ENCODE measurements at regions not wholly inside any gene's neighbourhood (a gene's known extent, or its start where the extent isn't known, plus 50 kb on each side); places are given as distances from the start of the nearest gene placed in this dataset.

DNA sequence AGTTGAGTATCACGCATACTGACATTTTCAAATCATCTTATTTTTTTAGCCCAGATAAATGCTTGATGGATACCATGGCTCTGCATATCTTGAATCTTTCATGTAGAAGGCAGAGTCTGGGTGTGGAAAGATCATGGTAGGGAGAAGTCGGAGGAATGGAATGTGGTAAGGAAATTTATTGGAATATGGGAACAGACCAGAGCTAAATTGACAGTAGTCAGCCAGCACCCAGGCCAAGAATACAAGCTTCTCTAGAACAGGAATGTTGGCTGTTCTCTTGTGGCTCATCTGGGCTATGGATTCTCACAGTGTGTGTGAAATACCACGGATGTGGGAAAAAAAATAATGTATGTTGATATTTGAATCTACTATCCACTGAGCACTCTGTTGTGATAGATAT, 305.7 kb upstream of the COL8A1 start:
- H2AFZ ChIP-seq (ENCODE audit: low read depth, low read length, severe bottlenecking): no peak overlapping the region
- H3K9me2 ChIP-seq (replicated peaks; ENCODE audit: insufficient read depth, low read length): no peaks in the 10 kb centered on the region
- no peaks in the 10 kb centered on the region for H3K27me3 ChIP-seq (ENCODE audit: low read length)
- no peak overlapping the region for H3K9ac ChIP-seq (ENCODE audit: low read length)
- H4K20me1 ChIP-seq (ENCODE audit: low read depth, low read length): no peaks in the 10 kb centered on the region
- no peaks in the 10 kb centered on the region for H3K36me3 ChIP-seq (ENCODE audit: low read length)
- TF ChIP-seq EZH2phosphoT487 (conservative IDR thresholded peaks at IDR 0.05; ENCODE audit: low read length): no peak
- H3K9me3 ChIP-seq (ENCODE audit: insufficient read depth, low read length): no peaks in the 10 kb centered on the region
- no peak overlapping the region for H3K4me3 ChIP-seq (ENCODE audit: insufficient read depth, low read length, poor library complexity, severe bottlenecking)
- H3F3A ChIP-seq (ENCODE audit: insufficient read depth): no peaks in the 10 kb centered on the region
- H3K27ac ChIP-seq (ENCODE audit: low read depth, low read length): no peak overlapping the region
- no peaks in the 10 kb centered on the region for H3K79me2 ChIP-seq (ENCODE audit: insufficient read depth, low read length)
- H3K4me2 ChIP-seq (ENCODE audit: low read depth, low read length, poor library complexity, severe bottlenecking): no peak overlapping the region

DNA sequence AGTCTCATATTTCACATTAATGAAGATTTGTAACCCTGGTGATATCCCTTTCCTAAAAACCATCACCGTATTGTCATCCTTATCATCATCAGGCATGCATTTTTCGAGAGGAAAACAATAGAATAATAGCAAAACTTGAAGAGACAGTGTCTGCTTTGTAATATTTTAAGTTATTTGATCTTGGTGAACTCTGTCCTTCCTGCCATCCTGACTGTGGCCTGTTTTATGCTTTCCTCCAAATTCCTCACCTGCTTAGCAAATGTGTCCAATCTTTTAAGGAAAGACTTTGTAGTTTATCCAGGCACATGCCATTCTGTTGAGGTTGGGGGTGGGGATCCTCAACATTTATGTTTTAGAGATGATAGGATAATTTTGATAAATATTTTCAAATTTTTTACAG, 306.1 kb upstream of the COL8A1 start:
- Histone ChIP-seq H3K27ac (ENCODE audit: low read depth, low read length) (no peak overlapping the region), H3K27me3 (ENCODE audit: low read length) (no peaks in the 10 kb centered on the region), H2AFZ (ENCODE audit: low read depth, low read length, severe bottlenecking) (no peak overlapping the region), H3K9me2 (replicated peaks; ENCODE audit: insufficient read depth, low read length) (no peaks in the 10 kb centered on the region), H4K20me1 (ENCODE audit: low read depth, low read length) (no peaks in the 10 kb centered on the region), H3K9me3 (ENCODE audit: insufficient read depth, low read length) (no peaks in the 10 kb centered on the region), H3K9ac (ENCODE audit: low read length) (no peak overlapping the region), H3F3A (ENCODE audit: insufficient read depth) (no peaks in the 10 kb centered on the region), H3K36me3 (ENCODE audit: low read length) (no peaks in the 10 kb centered on the region), H3K4me2 (ENCODE audit: low read depth, low read length, poor library complexity, severe bottlenecking) (no peak overlapping the region), H3K79me2 (ENCODE audit: insufficient read depth, low read length) (no peaks in the 10 kb centered on the region), H3K4me3 (ENCODE audit: insufficient read depth, low read length, poor library complexity, severe bottlenecking) (no peak overlapping the region)
- TF ChIP-seq, protein P1, sequence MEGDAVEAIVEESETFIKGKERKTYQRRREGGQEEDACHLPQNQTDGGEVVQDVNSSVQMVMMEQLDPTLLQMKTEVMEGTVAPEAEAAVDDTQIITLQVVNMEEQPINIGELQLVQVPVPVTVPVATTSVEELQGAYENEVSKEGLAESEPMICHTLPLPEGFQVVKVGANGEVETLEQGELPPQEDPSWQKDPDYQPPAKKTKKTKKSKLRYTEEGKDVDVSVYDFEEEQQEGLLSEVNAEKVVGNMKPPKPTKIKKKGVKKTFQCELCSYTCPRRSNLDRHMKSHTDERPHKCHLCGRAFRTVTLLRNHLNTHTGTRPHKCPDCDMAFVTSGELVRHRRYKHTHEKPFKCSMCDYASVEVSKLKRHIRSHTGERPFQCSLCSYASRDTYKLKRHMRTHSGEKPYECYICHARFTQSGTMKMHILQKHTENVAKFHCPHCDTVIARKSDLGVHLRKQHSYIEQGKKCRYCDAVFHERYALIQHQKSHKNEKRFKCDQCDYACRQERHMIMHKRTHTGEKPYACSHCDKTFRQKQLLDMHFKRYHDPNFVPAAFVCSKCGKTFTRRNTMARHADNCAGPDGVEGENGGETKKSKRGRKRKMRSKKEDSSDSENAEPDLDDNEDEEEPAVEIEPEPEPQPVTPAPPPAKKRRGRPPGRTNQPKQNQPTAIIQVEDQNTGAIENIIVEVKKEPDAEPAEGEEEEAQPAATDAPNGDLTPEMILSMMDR (IDR thresholded peaks at IDR 0.05; ENCODE audit: insufficient read depth, low read length, poor library complexity, severe bottlenecking): no peak
- no peak for TF ChIP-seq EZH2phosphoT487 (conservative IDR thresholded peaks at IDR 0.05; ENCODE audit: low read length)

DNA sequence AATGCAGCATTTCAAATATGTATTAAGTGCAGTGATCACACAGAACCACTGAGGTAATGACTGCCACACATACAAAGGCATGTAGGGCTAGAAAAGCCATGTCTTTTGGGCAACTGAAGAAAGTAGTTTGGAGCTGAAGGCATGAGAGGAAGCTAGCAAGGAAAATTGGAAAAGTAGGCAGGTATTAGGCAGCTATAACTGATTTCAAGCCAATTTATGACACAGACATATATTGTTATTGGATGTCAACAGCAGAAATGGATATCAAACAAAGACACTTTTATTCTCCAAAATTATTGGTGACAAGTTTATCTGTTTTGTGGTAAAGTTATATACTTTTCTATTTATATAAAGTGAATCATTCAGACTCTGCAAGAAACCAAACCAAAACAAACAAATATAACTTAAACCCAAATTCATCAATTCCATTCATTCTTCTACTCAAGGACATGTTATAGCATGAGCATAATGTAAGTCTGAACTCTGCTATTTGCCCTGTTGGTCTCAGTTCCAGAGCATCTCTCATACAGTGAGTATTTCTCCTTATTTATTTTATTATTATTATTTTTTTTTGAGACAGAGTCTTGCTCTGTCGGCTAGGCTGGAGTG, 307.4 kb upstream of the COL8A1 start:
- Histone ChIP-seq H2AFZ (ENCODE audit: low read depth, low read length, severe bottlenecking) (no peak overlapping the region), H3K9me2 (replicated peaks; ENCODE audit: insufficient read depth, low read length) (no peaks in the 10 kb centered on the region), H3K9me3 (ENCODE audit: insufficient read depth, low read length) (no peaks in the 10 kb centered on the region), H3K36me3 (ENCODE audit: low read length) (no peaks in the 10 kb centered on the region), H3K4me2 (ENCODE audit: low read depth, low read length, poor library complexity, severe bottlenecking) (no peak overlapping the region), H4K20me1 (ENCODE audit: low read depth, low read length) (no peaks in the 10 kb centered on the region), H3K79me2 (ENCODE audit: insufficient read depth, low read length) (no peaks in the 10 kb centered on the region), H3K27ac (ENCODE audit: low read depth, low read length) (no peak overlapping the region), H3K4me3 (ENCODE audit: insufficient read depth, low read length, poor library complexity, severe bottlenecking) (no peak overlapping the region), H3K27me3 (ENCODE audit: low read length) (no peaks in the 10 kb centered on the region), H3F3A (ENCODE audit: insufficient read depth) (no peaks in the 10 kb centered on the region), H3K9ac (ENCODE audit: low read length) (no peak overlapping the region)
- TF ChIP-seq EZH2phosphoT487 (conservative IDR thresholded peaks at IDR 0.05; ENCODE audit: low read length): no peak
- TF ChIP-seq, protein P1 (IDR thresholded peaks at IDR 0.05; ENCODE audit: insufficient read depth, low read length, poor library complexity, severe bottlenecking): no peak

- H3K9ac ChIP-seq (ENCODE audit: low read length): no peak overlapping the region
- H3K9me3 ChIP-seq (ENCODE audit: insufficient read depth, low read length): no peaks in the 10 kb centered on the region
- no peaks in the 10 kb centered on the region for H3F3A ChIP-seq (ENCODE audit: insufficient read depth)
- H3K9me2 ChIP-seq (replicated peaks; ENCODE audit: insufficient read depth, low read length): no peaks in the 10 kb centered on the region
- H3K4me2 ChIP-seq (ENCODE audit: low read depth, low read length, poor library complexity, severe bottlenecking): no peak overlapping the region
- H2AFZ ChIP-seq (ENCODE audit: low read depth, low read length, severe bottlenecking): no peak overlapping the region
- H3K36me3 ChIP-seq (ENCODE audit: low read length): no peaks in the 10 kb centered on the region
- H3K27me3 ChIP-seq (ENCODE audit: low read length): no peaks in the 10 kb centered on the region
- TF ChIP-seq, protein P1 (IDR thresholded peaks at IDR 0.05; ENCODE audit: insufficient read depth, low read length, poor library complexity, severe bottlenecking): no peak
- TF ChIP-seq EZH2phosphoT487 (conservative IDR thresholded peaks at IDR 0.05; ENCODE audit: low read length): no peak
- H3K79me2 ChIP-seq (ENCODE audit: insufficient read depth, low read length): no peaks in the 10 kb centered on the region
- H3K27ac ChIP-seq (ENCODE audit: low read depth, low read length): no peak overlapping the region
- no peak overlapping the region for H3K4me3 ChIP-seq (ENCODE audit: insufficient read depth, low read length, poor library complexity, severe bottlenecking)
- no peaks in the 10 kb centered on the region for H4K20me1 ChIP-seq (ENCODE audit: low read depth, low read length)
These were observed 308.1 kb upstream of the COL8A1 start for GRCh38 chr3:99330281-99330680.

All from SU-DHL-6 (cell line).